ENCODE measurements at regions not wholly inside any gene's neighbourhood (a gene's known extent, or its start where the extent isn't known, plus 50 kb on each side); places are given as distances from the start of the nearest gene placed in this dataset.

DNA sequence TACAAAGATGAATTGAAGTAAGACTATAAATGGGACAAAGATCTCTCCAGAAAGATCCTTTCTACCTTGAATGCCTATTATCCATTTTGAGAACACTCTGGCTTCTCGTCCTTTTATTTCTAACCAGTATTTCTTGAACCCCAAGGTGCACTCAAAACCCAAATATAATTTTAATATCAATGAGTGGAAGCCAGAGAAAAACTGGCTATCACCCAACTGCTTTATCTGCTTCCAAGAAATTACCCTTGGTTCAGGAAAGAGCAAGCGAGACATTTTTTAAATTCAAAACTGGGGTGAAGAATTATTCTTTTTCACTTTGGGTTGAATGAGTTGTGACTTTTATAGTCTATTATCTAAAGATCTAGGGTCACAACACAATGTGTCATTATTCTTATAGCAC, 221.3 kb downstream of the PTH2R start:
- TF ChIP-seq CTCF (IDR thresholded peaks at IDR 0.05; ENCODE audit: insufficient read depth, low read length, severe bottlenecking): no peak
- DNase-seq (ENCODE audit: low read depth) (no peak), FAIRE-seq (no peak)
- Histone ChIP-seq H3K27me3 (ENCODE audit: control insufficient read depth, insufficient read depth, low read length) (no peaks in the 10 kb centered on the region), H3K36me3 (ENCODE audit: control insufficient read depth, insufficient read depth, low read length) (no peaks in the 10 kb centered on the region), H3K4me3 (ENCODE audit: low read depth, low read length) (no peak overlapping the region)

- H3K4me3 ChIP-seq (ENCODE audit: low read depth, low read length): no peak overlapping the region
- FAIRE-seq (peak; percentile 58), DNase-seq (ENCODE audit: low read depth) (peak; percentile 94)
- no peak for TF ChIP-seq CTCF (IDR thresholded peaks at IDR 0.05; ENCODE audit: insufficient read depth, low read length, severe bottlenecking)
- H3K36me3 ChIP-seq (ENCODE audit: control insufficient read depth, insufficient read depth, low read length): no peaks in the 10 kb centered on the region
- H3K27me3 ChIP-seq (ENCODE audit: control insufficient read depth, insufficient read depth, low read length): no peaks in the 10 kb centered on the region
Observed at GRCh38 chr2:208638059-208638458, 231.5 kb downstream of the PTH2R start.

GRCh38 chr2:208642125-208642779, 235.7 kb downstream of the PTH2R start:
- TF ChIP-seq CTCF (IDR thresholded peaks at IDR 0.05; ENCODE audit: insufficient read depth, low read length, severe bottlenecking): no peak
- Histone ChIP-seq H3K27me3 (ENCODE audit: control insufficient read depth, insufficient read depth, low read length) (no peaks in the 10 kb centered on the region), H3K36me3 (ENCODE audit: control insufficient read depth, insufficient read depth, low read length) (no peaks in the 10 kb centered on the region), H3K4me3 (ENCODE audit: low read depth, low read length) (no peak overlapping the region)
- FAIRE-seq: no peak
- DNase-seq (ENCODE audit: low read depth): peak; percentile 23

DNA sequence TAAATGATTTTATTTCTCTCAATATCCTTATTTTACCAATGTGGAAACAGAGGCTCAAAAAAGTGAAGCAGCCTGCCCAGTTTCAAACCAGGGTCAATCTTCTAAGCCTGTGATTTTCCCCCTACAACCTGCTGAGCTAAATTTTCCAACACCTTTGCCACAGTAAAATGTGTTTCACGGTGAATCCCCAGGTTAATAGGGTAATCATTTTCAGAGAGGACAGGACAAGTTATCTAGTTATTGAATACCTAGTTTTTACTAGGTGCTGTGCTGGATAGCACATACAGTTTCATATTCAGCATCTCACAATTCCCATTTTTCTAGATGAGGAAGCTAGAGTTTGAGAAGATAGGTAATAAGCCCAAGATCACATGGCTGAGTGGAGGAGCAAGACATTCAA, 236.6 kb downstream of the PTH2R start:
- no peak for TF ChIP-seq CTCF (IDR thresholded peaks at IDR 0.05; ENCODE audit: insufficient read depth, low read length, severe bottlenecking)
- Histone ChIP-seq H3K36me3 (ENCODE audit: control insufficient read depth, insufficient read depth, low read length) (no peaks in the 10 kb centered on the region), H3K27me3 (ENCODE audit: control insufficient read depth, insufficient read depth, low read length) (no peaks in the 10 kb centered on the region), H3K4me3 (ENCODE audit: low read depth, low read length) (no peak overlapping the region)
- no peak for FAIRE-seq
- no peak for DNase-seq (ENCODE audit: low read depth)

DNA sequence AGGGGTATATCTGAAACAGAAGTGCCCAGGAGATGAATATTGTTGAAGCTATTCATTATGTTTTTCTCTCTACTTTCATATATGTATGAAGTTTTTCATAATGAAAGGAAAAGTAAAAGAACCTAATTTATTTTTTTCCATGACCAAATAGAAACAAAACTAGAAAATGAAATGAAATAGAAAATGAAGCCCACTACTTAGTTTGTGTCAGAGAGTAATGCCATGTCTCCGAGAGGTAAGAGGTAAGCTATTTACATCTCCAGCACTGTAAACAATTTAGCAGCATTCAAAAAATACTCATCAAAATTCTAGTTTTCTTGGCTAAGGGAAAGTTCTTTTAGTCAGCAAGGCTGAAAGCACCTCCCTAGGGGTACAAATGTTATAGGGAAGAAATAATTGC, 238.6 kb downstream of the PTH2R start:
- Histone ChIP-seq H3K4me3 (ENCODE audit: low read depth, low read length) (no peak overlapping the region), H3K36me3 (ENCODE audit: control insufficient read depth, insufficient read depth, low read length) (no peaks in the 10 kb centered on the region), H3K27me3 (ENCODE audit: control insufficient read depth, insufficient read depth, low read length) (no peaks in the 10 kb centered on the region)
- FAIRE-seq (no peak), DNase-seq (ENCODE audit: low read depth) (no peak)
- TF ChIP-seq CTCF (IDR thresholded peaks at IDR 0.05; ENCODE audit: insufficient read depth, low read length, severe bottlenecking): no peak

DNA sequence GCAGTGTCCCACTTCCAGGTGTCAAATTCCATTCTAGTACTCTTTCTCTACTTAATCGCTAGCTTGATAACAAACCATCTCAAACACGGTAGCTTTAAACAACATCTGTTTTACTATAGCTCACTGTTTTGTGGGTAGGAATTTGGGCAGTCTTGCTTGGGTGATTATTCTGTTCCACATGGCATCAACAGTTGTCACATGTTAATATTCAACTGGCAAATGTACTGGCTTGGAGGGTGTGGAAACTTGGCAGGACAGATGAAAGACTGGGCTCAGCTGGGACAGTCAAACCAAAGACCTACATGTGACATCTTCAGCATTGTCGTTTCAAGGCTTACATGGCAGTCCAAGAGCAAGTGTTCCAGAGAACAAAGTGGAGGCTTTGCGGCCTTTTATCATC, 241.8 kb downstream of the PTH2R start:
- DNase-seq (ENCODE audit: low read depth) (no peak), FAIRE-seq (no peak)
- TF ChIP-seq CTCF (IDR thresholded peaks at IDR 0.05; ENCODE audit: insufficient read depth, low read length, severe bottlenecking): no peak
- Histone ChIP-seq H3K27me3 (ENCODE audit: control insufficient read depth, insufficient read depth, low read length) (no peaks in the 10 kb centered on the region), H3K36me3 (ENCODE audit: control insufficient read depth, insufficient read depth, low read length) (no peaks in the 10 kb centered on the region), H3K4me3 (ENCODE audit: low read depth, low read length) (no peak overlapping the region)
